ENCODE measurements at regions not wholly inside any gene's neighbourhood (a gene's known extent, or its start where the extent isn't known, plus 50 kb on each side); places are given as distances from the start of the nearest gene placed in this dataset.

GRCh38 chr16:16815641-16816040 is 436.7 kb downstream of the NPIPA7 start:
- no peak overlapping the region for H3K4me3 ChIP-seq (ENCODE audit: low read depth, low read length)
- TF ChIP-seq, protein P1, sequence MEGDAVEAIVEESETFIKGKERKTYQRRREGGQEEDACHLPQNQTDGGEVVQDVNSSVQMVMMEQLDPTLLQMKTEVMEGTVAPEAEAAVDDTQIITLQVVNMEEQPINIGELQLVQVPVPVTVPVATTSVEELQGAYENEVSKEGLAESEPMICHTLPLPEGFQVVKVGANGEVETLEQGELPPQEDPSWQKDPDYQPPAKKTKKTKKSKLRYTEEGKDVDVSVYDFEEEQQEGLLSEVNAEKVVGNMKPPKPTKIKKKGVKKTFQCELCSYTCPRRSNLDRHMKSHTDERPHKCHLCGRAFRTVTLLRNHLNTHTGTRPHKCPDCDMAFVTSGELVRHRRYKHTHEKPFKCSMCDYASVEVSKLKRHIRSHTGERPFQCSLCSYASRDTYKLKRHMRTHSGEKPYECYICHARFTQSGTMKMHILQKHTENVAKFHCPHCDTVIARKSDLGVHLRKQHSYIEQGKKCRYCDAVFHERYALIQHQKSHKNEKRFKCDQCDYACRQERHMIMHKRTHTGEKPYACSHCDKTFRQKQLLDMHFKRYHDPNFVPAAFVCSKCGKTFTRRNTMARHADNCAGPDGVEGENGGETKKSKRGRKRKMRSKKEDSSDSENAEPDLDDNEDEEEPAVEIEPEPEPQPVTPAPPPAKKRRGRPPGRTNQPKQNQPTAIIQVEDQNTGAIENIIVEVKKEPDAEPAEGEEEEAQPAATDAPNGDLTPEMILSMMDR (IDR thresholded peaks at IDR 0.05; ENCODE audit: borderline replicate concordance, insufficient read depth, low read depth, low read length): no peak

- TF ChIP-seq, protein P1 (IDR thresholded peaks at IDR 0.05; ENCODE audit: borderline replicate concordance, insufficient read depth, low read depth, low read length): no peak
These were observed 438.3 kb downstream of the NPIPA7 start for GRCh38 chr16:16817196-16817595.

DNA sequence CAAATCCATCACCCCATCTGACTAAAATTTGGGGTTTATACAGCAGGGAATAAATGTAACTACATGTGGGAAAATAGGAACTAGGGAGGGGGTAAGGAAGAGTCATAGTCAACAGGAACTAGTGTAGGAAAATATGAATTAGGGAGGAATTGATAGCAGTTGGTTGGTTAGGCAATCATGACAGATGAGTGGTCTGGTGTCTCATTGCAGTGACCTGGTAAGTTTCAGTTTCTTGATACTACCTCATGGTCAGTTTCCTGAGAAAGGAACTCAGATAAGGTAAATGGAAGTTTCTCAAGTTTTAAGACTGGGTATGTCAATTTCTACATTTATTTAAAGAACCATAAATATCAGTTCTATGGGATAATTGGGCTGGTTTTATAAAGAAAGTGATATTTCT is 442.3 kb downstream of the NPIPA7 start:
- H3K4me3 ChIP-seq (ENCODE audit: low read depth, low read length): no peak overlapping the region
- TF ChIP-seq, protein P1 (IDR thresholded peaks at IDR 0.05; ENCODE audit: borderline replicate concordance, insufficient read depth, low read depth, low read length): no peak

More at GRCh38 chr16:16817196-16817595, 438.3 kb downstream of the NPIPA7 start:
- H3K4me3 ChIP-seq (ENCODE audit: low read depth, low read length): no peak overlapping the region

GRCh38 chr16:16828913-16829398 is 450.0 kb downstream of the NPIPA7 start:
- TF ChIP-seq, protein P1 (IDR thresholded peaks at IDR 0.05; ENCODE audit: borderline replicate concordance, insufficient read depth, low read depth, low read length): no peak
- H3K4me3 ChIP-seq (ENCODE audit: low read depth, low read length): no peak overlapping the region

- TF ChIP-seq, protein P1 (IDR thresholded peaks at IDR 0.05; ENCODE audit: borderline replicate concordance, insufficient read depth, low read depth, low read length): no peak
- no peak overlapping the region for H3K4me3 ChIP-seq (ENCODE audit: low read depth, low read length)
These were observed 451.5 kb downstream of the NPIPA7 start for GRCh38 chr16:16830401-16830800.

GRCh38 chr16:16830973-16831372 is 452.0 kb downstream of the NPIPA7 start:
- TF ChIP-seq, protein P1 (IDR thresholded peaks at IDR 0.05; ENCODE audit: borderline replicate concordance, insufficient read depth, low read depth, low read length): no peak
- no peak overlapping the region for H3K4me3 ChIP-seq (ENCODE audit: low read depth, low read length)

- no peak overlapping the region for H3K4me3 ChIP-seq (ENCODE audit: low read depth, low read length)
- TF ChIP-seq, protein P1 (IDR thresholded peaks at IDR 0.05; ENCODE audit: borderline replicate concordance, insufficient read depth, low read depth, low read length): no peak
These were observed 454.2 kb downstream of the NPIPA7 start for GRCh38 chr16:16833165-16833564.

All from GM12875 (cell line).